ENCODE measurements at regions not wholly inside any gene's neighbourhood (a gene's known extent, or its start where the extent isn't known, plus 50 kb on each side); places are given as distances from the start of the nearest gene placed in this dataset.

DNA sequence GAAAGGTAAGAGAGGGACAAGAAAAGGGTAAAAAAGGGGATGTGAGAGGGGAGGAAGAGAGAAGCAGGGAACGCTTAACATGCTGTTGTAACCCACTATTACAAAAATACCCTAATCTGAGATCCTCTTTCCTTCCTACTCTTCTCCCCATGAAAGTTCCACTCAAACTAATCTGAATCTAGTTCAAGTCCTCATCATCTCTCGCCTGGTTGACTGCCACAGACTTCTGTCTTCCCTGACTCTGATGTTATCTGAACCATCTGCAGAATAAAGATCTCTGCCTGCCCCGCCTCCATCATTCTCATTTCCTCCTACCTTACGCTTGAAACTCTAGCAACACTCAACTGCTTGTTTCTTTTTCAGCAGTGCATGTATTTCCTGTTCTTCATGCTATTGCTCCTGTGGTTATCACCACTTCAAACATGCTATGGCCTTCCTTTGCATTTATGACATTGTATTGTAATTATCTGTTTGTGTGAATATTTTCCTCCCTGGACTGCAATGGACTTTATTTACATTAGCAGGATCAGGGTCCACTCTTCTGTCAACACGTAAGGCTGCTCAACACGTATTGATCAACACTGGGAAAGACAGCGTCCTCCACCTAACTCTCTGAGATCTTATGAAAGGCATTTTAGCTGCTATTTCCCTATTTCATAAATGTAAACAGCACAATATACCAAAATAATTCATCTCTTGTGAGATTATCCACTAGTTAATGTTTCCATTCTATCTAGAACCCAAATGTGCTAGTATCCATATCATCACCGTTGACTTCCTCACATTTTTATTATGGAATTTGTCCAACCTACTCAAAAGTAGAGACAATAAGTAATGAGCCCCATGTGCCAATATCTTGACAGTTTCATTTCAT, 215.5 kb upstream of the USP25 start:
- H3K4me1 ChIP-seq = no peaks in the 10 kb centered on the region
- H3K4me3 ChIP-seq = no peak overlapping the region
- intact Hi-C loops (cut with DNase I) = no loop called here
- no peak for DNase-seq (ENCODE audit: extremely low spot score in 2 of 2)
- TF ChIP-seq POLR2A (IDR thresholded peaks at IDR 0.05) = no peak
- no peak for TF ChIP-seq CTCF (IDR thresholded peaks at IDR 0.05)
- TF ChIP-seq POLR2AphosphoS5 (IDR thresholded peaks at IDR 0.05; ENCODE audit: insufficient read depth in 1 of 2, low read depth in 1 of 2) = no peak
- H3K27me3 ChIP-seq = no peaks in the 10 kb centered on the region
- no peak overlapping the region for H3K27ac ChIP-seq
- H3K36me3 ChIP-seq = no peaks in the 10 kb centered on the region
- H3K9me3 ChIP-seq = no peaks in the 10 kb centered on the region

DNA sequence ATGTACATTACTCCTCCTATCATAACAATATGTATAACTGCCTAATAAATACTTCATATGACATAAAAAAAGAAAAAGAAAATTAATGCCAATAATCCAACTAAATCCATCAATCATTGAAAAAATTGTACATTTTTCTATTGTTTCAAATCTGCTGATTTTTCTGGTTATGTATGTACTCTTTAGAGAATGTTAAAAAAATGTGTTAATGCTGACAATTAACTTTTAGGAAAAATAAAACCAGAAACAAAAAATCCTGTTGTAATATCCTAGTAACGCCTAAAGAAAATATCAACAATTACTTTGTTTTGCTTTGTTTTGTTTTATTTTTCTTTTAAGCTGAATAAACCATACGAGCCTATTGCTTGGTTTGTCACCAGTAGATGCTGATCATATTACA, 213.9 kb upstream of the USP25 start:
- intact Hi-C loops (cut with DNase I) = no loop called here
- Histone ChIP-seq H3K9me3 (no peaks in the 10 kb centered on the region), H3K27me3 (no peaks in the 10 kb centered on the region), H3K4me1 (no peaks in the 10 kb centered on the region), H3K36me3 (no peaks in the 10 kb centered on the region), H3K27ac (no peak overlapping the region), H3K4me3 (no peak overlapping the region)
- TF ChIP-seq POLR2AphosphoS5 (IDR thresholded peaks at IDR 0.05; ENCODE audit: insufficient read depth in 1 of 2, low read depth in 1 of 2) (no peak), CTCF (IDR thresholded peaks at IDR 0.05) (no peak), POLR2A (IDR thresholded peaks at IDR 0.05) (no peak)
- DNase-seq (ENCODE audit: extremely low spot score in 2 of 2) = no peak

GRCh38 chr21:15517394-15517793, 212.4 kb upstream of the USP25 start:
- Histone ChIP-seq H3K4me3 (no peak overlapping the region), H3K9me3 (no peaks in the 10 kb centered on the region), H3K27ac (no peak overlapping the region), H3K4me1 (no peaks in the 10 kb centered on the region), H3K27me3 (no peaks in the 10 kb centered on the region), H3K36me3 (no peaks in the 10 kb centered on the region)
- no peak for DNase-seq (ENCODE audit: extremely low spot score in 2 of 2)
- no peak for TF ChIP-seq POLR2A (IDR thresholded peaks at IDR 0.05)
- intact Hi-C loops (cut with DNase I) = no loop called here

DNA sequence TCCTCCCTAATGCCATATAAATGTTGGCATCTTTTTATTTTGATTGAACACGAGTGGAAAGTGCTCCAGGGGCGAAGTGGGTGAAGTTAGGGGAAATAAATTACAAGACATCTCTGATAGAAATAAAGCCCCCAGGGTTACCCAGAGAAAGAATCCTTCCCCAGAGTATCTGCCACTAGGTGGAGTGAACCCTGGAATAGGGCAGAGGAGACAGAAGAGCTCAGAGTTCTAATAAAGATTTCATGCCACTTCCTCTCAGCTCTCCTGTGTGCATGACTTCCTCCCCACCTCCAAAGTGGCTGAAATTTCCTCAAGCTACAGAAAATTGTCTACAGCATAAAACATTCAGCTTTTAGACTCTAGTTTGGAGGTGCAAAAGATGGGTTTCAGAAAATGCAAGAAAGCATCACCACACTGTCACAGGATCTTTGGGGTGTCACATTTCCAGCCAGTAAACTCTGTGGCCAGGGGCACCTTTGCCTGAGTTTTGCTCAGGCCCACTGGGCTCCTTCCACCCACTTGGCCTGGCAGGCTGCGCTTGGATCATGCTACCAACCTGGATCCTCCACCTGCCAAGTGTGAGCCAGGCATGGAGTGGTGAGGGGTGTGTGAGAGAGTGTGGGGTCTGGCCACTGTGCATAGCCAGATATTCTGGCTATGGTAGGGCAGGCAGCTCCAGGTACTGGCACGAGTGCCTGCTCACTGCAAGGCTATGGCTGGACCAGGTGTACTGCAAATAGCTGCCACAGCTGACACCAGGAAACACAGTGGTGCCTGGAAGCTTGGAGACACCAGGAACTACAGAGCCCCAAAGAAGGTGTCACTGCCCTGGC, 208.8 kb upstream of the USP25 start:
- Histone ChIP-seq H3K4me1 (no peaks in the 10 kb centered on the region), H3K27me3 (no peaks in the 10 kb centered on the region), H3K4me3 (no peak overlapping the region), H3K27ac (no peak overlapping the region), H3K9me3 (no peaks in the 10 kb centered on the region), H3K36me3 (no peaks in the 10 kb centered on the region)
- intact Hi-C loops (cut with DNase I) = no loop called here
- TF ChIP-seq POLR2A (IDR thresholded peaks at IDR 0.05) (no peak), CTCF (IDR thresholded peaks at IDR 0.05) (no peak), POLR2AphosphoS5 (IDR thresholded peaks at IDR 0.05; ENCODE audit: insufficient read depth in 1 of 2, low read depth in 1 of 2) (no peak)
- DNase-seq (ENCODE audit: extremely low spot score in 2 of 2) = no peak

DNA sequence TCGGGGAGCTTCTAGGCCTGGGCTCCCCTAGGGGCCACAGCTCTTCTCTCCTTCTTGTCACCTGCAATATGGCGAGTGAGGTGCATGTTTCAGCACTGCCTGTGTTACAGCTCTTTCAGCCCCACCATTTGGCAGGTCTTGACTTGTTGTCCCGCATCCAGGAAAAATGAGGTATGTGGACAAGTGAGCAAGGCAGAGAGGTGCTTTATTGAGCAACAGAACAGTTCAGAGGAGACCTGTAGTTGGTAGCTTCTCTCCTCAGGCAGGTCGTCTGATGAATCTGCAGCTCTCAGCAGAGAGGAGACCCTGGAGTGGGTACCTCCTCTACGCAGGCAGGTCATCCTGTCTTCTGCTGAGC, 208.2 kb upstream of the USP25 start:
- no peak for DNase-seq (ENCODE audit: extremely low spot score in 2 of 2)
- Histone ChIP-seq H3K27me3 (no peaks in the 10 kb centered on the region), H3K27ac (no peak overlapping the region), H3K4me1 (no peaks in the 10 kb centered on the region), H3K9me3 (no peaks in the 10 kb centered on the region), H3K4me3 (no peak overlapping the region), H3K36me3 (no peaks in the 10 kb centered on the region)
- intact Hi-C loops (cut with DNase I) = no loop called here
- TF ChIP-seq POLR2A (IDR thresholded peaks at IDR 0.05) (no peak), CTCF (IDR thresholded peaks at IDR 0.05) (no peak), POLR2AphosphoS5 (IDR thresholded peaks at IDR 0.05; ENCODE audit: insufficient read depth in 1 of 2, low read depth in 1 of 2) (no peak)

Measured in vagina (tissue), 2 donors.